Kidney tubule cell (primary cell): ENCODE measurements at regions not wholly inside any gene's neighbourhood (a gene's known extent, or its start where the extent isn't known, plus 50 kb on each side); places are given as distances from the start of the nearest gene placed in this dataset.

Experiments used
- DNase-seq: peaks from one replicate; pipeline ENCODE4 v3.0.0-alpha.2; 2018; ENCODE audit warnings: low spot score

DNA sequence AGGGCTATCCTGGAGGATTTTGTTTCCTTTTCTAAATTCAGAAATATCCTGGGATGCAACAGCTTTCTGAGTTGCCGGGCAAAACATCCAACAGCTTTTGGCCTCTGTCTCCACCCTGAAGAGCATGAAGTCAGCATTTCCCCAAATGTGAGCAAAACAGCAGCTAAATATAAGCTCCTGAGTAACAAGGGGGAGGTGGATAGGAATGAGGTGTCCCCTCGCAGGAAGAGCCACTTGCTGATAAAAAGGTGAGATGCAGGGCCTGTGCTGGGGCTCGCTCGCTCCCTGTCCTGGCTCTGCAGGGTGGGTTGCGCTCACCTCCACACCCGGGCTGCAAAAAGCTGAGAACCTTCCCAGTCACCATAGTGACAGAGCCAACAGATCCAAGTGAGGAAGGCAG is 264.3 kb downstream of the ZEB1 start:
- no peak for DNase-seq

DNA sequence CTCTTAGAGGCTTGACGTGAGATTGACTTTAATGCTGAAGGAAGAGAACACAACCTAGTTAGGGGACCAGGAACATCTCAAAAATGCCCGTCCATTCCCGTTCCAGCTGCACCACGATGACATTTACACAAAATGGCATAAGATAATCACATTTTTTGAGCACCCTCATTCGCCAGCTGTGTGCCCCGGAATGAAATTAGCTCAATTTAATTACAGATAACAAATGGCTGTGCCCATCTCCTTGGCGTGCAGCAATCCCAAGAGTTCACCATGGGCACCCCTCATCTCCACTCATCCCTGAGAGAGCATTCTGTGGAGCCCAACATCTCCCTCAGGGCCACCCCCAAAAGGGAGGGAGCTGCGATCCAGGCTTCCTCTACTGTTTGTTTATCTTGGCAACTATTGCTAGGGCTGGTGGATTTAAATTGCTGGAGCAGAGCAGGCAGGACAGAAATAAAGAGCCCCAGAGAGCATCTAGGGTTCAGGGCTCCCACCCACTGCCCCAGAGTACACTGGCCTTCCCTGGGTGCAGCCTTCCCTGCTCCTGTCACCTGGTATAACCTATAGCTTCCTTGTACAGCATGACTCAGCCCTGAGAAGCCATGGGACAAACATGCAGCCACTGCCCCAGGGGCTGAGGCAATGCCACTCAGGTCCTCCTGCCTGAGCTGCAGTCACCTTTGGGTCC is 263.5 kb downstream of the ZEB1 start:
- DNase-seq = peak; percentile 46

- DNase-seq = no peak
These were observed 262.8 kb downstream of the ZEB1 start for GRCh38 chr10:31581741-31582323.

DNA sequence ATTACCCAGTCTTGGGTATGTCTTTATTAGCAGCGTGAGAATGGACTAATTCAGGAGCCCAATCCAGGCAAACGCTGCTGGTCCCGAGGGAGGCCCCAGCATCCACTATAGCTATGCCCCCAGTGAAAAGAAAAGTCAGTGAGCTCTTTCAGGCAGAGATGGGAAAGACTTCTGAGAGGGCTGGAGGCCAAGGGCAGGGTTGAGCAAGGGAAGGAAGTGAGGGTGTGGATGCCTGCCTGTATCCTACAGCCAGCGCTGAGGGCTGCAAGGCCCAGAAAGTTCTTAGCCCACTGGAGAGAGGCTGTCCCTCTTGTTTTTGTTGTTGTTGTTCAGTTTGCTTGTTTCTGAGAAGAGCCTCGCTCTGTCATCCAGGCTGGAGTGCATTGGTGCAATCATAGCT is 261.6 kb downstream of the ZEB1 start:
- no peak for DNase-seq
